SK-N-SH treated with all-trans-retinoic acid at 6 μM for 48 hours (cell line): ENCODE measurements at regions not wholly inside any gene's neighbourhood (a gene's known extent, or its start where the extent isn't known, plus 50 kb on each side); places are given as distances from the start of the nearest gene placed in this dataset.

Experiments
- ATAC-seq: fragments of 200-7000 bp; cut with Tn5 transposase; 3 replicates; pipeline ENCODE4 v1.9.1; 2020; ENCODE audit warnings: mild to moderate bottlenecking, moderate library complexity
- ARNTL ChIP-seq: fragments of 450-650 bp; formaldehyde crosslinking; IDR thresholded peaks from 2 replicates; pipeline ENCODE4 v1.5.0; 2020; ENCODE audit warnings: low read depth, mild to moderate bottlenecking, moderate library complexity, borderline replicate concordance
- BACH2 ChIP-seq: fragments of 250-450 bp; sonication (Bioruptor Pico); IDR thresholded peaks from 2 replicates; pipeline ENCODE4 v1.9.0; 2021; ENCODE audit warnings: mild to moderate bottlenecking, borderline replicate concordance
- CSDC2 ChIP-seq: fragments of 250-450 bp; sonication (Bioruptor Pico); IDR thresholded peaks from 2 replicates; pipeline ENCODE4 v1.5.0; 2020; ENCODE audit warnings: mild to moderate bottlenecking, moderate library complexity
- ESRRG ChIP-seq: fragments of 250-450 bp; sonication (Bioruptor Pico); IDR thresholded peaks from 2 replicates; pipeline ENCODE4 v1.6.1; 2021; ENCODE audit warnings: mild to moderate bottlenecking
- ISL1 ChIP-seq: fragments of 250-450 bp; sonication (Bioruptor Pico); IDR thresholded peaks from 2 replicates; pipeline ENCODE4 v2.1.2; 2022; ENCODE audit warnings: mild to moderate bottlenecking, moderate library complexity
- OSR1 ChIP-seq: fragments of 250-450 bp; sonication (Bioruptor Pico); IDR thresholded peaks from 2 replicates; pipeline ENCODE4 v1.8.0; 2022; ENCODE audit warnings: moderate library complexity, mild to moderate bottlenecking, inconsistent platforms
- PPARA ChIP-seq: fragments of 250-450 bp; sonication (Bioruptor Pico); IDR thresholded peaks from 2 replicates; pipeline ENCODE4 v1.5.0; 2020; ENCODE audit warnings: mild to moderate bottlenecking, borderline replicate concordance
- RARB ChIP-seq: fragments of 250-450 bp; sonication (Bioruptor Pico); IDR thresholded peaks from 2 replicates; pipeline ENCODE4 v1.8.0; 2021; ENCODE audit warnings: mild to moderate bottlenecking, moderate library complexity
- SNAI2 ChIP-seq: fragments of 250-450 bp; sonication (Bioruptor Pico); IDR thresholded peaks from 2 replicates; pipeline ENCODE4 v1.5.0; 2020; ENCODE audit warnings: mild to moderate bottlenecking, moderate library complexity
- TOX ChIP-seq: fragments of 250-450 bp; sonication (Bioruptor Pico); IDR thresholded peaks from 2 replicates; pipeline ENCODE4 v1.8.0; 2021; ENCODE audit warnings: mild to moderate bottlenecking, moderate library complexity, borderline replicate concordance
- ZC3H10 ChIP-seq: fragments of 250-450 bp; sonication (Bioruptor Pico); IDR thresholded peaks from 2 replicates; pipeline ENCODE4 v1.5.1; 2021; ENCODE audit warnings: mild to moderate bottlenecking, moderate library complexity
- ZFP3 ChIP-seq: fragments of 250-450 bp; sonication (Bioruptor Pico); IDR thresholded peaks from 2 replicates; pipeline ENCODE4 v1.5.0; 2020; ENCODE audit warnings: mild to moderate bottlenecking, moderate library complexity
- ZFP30 ChIP-seq: fragments of 450-650 bp; formaldehyde crosslinking; IDR thresholded peaks from 2 replicates; pipeline ENCODE4 v1.5.0; 2022; ENCODE audit warnings: mild to moderate bottlenecking, moderate library complexity
- ZNF565 ChIP-seq: fragments of 450-650 bp; formaldehyde crosslinking; conservative IDR thresholded peaks from 2 replicates; pipeline ENCODE4 v1.5.0; 2020; ENCODE audit warnings: low read depth, mild to moderate bottlenecking, moderate library complexity
- ZNF70 ChIP-seq: fragments of 450-650 bp; formaldehyde crosslinking; IDR thresholded peaks from 2 replicates; pipeline ENCODE4 v1.5.0; 2020; ENCODE audit warnings: mild to moderate bottlenecking, moderate library complexity
- ZNF8 ChIP-seq: fragments of 450-650 bp; formaldehyde crosslinking; IDR thresholded peaks from 2 replicates; pipeline ENCODE4 v1.5.0; 2020; ENCODE audit warnings: mild to moderate bottlenecking, moderate library complexity
- TF ChIP-seq, protein P1 (sequence below): fragments of 250-450 bp; sonication (Bioruptor Pico); IDR thresholded peaks from 2 replicates; pipeline ENCODE4 v1.5.0; 2020; ENCODE audit warnings: mild to moderate bottlenecking, moderate library complexity
- TF ChIP-seq, protein P2 (sequence below): fragments of 250-450 bp; sonication (Bioruptor Pico); IDR thresholded peaks from 2 replicates; pipeline ENCODE4 v1.5.1; 2021; ENCODE audit warnings: mild to moderate bottlenecking, moderate library complexity
- TF ChIP-seq, protein P3 (sequence below): fragments of 250-450 bp; sonication (Bioruptor Pico); IDR thresholded peaks from 2 replicates; pipeline ENCODE4 v1.5.1; 2020; ENCODE audit warnings: low read depth, mild to moderate bottlenecking, moderate library complexity
- TF ChIP-seq, protein P4 (sequence below): fragments of 250-450 bp; sonication (Bioruptor Pico); IDR thresholded peaks from 2 replicates; pipeline ENCODE4 v1.8.0; 2020; ENCODE audit warnings: mild to moderate bottlenecking, moderate library complexity, borderline replicate concordance
- TF ChIP-seq, protein P5 (sequence below): fragments of 250-450 bp; sonication (Bioruptor Pico); IDR thresholded peaks from 2 replicates; pipeline ENCODE4 v1.8.0; 2021; ENCODE audit warnings: low read depth, mild to moderate bottlenecking, moderate library complexity, borderline replicate concordance

DNA sequence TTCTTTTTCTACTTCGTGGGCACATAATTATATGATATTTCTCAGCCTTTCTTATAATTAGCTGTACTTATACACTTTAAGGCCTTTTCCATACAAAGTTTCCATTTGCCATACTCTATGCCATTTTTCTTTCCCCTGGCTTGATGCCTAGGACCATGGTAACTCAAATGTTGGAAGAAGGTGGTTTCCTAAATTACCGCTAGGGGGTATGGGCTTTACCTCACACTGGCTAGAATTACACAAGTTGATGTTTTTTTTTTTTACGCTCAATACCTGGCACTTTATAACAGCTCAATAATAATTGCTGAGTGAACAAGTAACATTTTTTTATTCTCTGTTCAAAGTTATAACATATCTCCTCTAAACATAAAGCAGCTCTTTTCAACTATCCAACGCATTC lies 306.8 kb upstream of the LRFN5 start (continued):
- TF ChIP-seq ZNF70 (CRISPR knock-in tag) (no peak), TOX (CRISPR knock-in tag) (no peak)

DNA sequence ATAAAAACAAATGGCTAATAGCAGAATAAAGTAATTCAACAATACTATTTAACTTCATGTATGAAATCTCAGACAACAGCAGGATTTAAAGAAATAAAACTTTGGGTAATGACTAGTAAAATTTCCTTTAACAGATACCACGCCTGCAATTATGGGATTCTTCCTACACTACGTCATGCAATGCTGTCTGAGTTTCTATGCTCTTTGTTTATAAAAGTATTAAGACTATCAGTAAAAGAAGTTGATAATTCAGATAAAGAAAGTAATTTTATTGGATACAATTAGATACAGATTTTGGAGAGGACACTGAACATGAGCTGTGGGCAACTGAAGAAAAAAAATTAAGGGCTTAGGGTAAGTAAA lies 308.4 kb upstream of the LRFN5 start:
- TF ChIP-seq ISL1 (CRISPR knock-in tag) = peak; percentile 21; the same call in 1 of the 2 replicates
- TF ChIP-seq SNAI2 = no peak
- ATAC-seq = no peak

DNA sequence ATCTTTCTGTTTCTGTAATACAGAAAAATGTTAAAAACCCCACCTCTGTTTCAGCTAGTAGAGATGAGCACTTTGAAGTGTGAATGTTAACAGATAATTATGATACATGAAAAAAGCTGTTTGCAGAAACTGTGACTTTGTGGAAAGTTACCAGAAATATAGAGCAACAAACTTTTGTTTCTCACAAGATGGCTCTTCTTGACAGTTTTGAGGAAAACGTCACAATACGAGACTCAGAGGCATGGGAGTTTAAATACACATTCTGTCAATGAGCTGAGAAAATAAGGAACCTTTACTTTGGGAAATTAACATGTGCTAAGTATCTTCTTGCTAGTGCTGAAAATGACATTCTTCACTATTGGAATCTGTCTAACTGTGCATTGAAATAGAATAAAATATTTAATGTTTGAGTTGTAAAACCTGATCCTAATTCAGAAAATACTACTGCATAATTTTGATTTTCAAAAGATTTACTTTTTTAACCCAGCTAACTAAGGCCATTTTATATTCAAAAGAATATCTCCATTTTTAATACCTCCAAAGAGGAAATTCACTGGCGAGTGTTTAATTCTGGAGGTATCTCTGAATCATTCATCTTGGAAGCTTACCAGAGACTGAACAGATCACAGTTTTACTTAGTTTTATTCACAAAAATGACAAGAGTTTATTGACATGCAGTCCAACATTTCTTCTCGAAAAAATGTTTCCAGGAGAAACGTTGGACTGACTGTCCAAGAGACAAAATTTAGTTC lies 308.9 kb upstream of the LRFN5 start:
- no peak for ATAC-seq
- no peak for TF ChIP-seq ISL1 (CRISPR knock-in tag)
- TF ChIP-seq ZFP3 (CRISPR knock-in tag) = no peak
- TF ChIP-seq SNAI2 = no peak
- TF ChIP-seq TOX (CRISPR knock-in tag) = no peak
- no peak for TF ChIP-seq ZC3H10 (CRISPR knock-in tag)
- no peak for TF ChIP-seq CSDC2 (CRISPR knock-in tag)
- TF ChIP-seq ARNTL (CRISPR knock-in tag) = no peak
- no peak for TF ChIP-seq PPARA
- no peak for TF ChIP-seq RARB (CRISPR knock-in tag)
- TF ChIP-seq BACH2 (CRISPR knock-in tag) = no peak
- TF ChIP-seq, protein P1, sequence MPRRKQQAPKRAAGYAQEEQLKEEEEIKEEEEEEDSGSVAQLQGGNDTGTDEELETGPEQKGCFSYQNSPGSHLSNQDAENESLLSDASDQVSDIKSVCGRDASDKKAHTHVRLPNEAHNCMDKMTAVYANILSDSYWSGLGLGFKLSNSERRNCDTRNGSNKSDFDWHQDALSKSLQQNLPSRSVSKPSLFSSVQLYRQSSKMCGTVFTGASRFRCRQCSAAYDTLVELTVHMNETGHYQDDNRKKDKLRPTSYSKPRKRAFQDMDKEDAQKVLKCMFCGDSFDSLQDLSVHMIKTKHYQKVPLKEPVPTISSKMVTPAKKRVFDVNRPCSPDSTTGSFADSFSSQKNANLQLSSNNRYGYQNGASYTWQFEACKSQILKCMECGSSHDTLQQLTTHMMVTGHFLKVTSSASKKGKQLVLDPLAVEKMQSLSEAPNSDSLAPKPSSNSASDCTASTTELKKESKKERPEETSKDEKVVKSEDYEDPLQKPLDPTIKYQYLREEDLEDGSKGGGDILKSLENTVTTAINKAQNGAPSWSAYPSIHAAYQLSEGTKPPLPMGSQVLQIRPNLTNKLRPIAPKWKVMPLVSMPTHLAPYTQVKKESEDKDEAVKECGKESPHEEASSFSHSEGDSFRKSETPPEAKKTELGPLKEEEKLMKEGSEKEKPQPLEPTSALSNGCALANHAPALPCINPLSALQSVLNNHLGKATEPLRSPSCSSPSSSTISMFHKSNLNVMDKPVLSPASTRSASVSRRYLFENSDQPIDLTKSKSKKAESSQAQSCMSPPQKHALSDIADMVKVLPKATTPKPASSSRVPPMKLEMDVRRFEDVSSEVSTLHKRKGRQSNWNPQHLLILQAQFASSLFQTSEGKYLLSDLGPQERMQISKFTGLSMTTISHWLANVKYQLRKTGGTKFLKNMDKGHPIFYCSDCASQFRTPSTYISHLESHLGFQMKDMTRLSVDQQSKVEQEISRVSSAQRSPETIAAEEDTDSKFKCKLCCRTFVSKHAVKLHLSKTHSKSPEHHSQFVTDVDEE (CRISPR knock-in tag) = no peak
- TF ChIP-seq, protein P2, sequence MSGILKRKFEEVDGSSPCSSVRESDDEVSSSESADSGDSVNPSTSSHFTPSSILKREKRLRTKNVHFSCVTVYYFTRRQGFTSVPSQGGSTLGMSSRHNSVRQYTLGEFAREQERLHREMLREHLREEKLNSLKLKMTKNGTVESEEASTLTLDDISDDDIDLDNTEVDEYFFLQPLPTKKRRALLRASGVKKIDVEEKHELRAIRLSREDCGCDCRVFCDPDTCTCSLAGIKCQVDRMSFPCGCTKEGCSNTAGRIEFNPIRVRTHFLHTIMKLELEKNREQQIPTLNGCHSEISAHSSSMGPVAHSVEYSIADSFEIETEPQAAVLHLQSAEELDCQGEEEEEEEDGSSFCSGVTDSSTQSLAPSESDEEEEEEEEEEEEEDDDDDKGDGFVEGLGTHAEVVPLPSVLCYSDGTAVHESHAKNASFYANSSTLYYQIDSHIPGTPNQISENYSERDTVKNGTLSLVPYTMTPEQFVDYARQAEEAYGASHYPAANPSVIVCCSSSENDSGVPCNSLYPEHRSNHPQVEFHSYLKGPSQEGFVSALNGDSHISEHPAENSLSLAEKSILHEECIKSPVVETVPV (CRISPR knock-in tag) = no peak
- TF ChIP-seq ZFP30 (CRISPR knock-in tag) = no peak
- no peak for TF ChIP-seq ZNF565 (CRISPR knock-in tag)
- no peak for TF ChIP-seq ZNF8 (CRISPR knock-in tag)
- no peak for TF ChIP-seq ESRRG

DNA sequence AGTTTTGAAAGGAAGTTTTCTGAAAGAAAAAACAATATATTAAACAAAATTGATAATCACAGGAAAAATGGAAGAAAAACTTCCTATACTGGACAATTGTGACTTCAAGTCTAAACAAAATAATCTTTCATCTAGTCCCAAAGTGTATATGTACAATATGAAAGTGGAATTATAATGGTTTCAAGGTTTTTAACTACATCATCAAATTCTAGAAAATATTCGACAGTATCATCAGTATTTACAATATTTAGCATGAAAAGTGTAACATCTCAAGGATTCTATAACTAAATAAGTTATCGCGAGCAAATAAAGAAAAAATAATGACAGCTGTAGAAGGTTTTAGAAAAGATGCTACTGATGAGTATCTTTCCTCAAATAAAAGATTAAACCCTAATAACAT lies 310.9 kb upstream of the LRFN5 start:
- no peak for ATAC-seq
- TF ChIP-seq OSR1 (no peak), ZFP30 (CRISPR knock-in tag) (no peak), CSDC2 (CRISPR knock-in tag) (no peak), RARB (CRISPR knock-in tag) (no peak)
- TF ChIP-seq, protein P2 (CRISPR knock-in tag) = no peak
- TF ChIP-seq, protein P3, sequence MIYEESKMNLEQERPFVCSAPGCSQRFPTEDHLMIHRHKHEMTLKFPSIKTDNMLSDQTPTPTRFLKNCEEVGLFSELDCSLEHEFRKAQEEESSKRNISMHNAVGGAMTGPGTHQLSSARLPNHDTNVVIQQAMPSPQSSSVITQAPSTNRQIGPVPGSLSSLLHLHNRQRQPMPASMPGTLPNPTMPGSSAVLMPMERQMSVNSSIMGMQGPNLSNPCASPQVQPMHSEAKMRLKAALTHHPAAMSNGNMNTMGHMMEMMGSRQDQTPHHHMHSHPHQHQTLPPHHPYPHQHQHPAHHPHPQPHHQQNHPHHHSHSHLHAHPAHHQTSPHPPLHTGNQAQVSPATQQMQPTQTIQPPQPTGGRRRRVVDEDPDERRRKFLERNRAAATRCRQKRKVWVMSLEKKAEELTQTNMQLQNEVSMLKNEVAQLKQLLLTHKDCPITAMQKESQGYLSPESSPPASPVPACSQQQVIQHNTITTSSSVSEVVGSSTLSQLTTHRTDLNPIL (CRISPR knock-in tag) = no peak
- TF ChIP-seq, protein P1 (CRISPR knock-in tag) = no peak
- TF ChIP-seq, protein P4, sequence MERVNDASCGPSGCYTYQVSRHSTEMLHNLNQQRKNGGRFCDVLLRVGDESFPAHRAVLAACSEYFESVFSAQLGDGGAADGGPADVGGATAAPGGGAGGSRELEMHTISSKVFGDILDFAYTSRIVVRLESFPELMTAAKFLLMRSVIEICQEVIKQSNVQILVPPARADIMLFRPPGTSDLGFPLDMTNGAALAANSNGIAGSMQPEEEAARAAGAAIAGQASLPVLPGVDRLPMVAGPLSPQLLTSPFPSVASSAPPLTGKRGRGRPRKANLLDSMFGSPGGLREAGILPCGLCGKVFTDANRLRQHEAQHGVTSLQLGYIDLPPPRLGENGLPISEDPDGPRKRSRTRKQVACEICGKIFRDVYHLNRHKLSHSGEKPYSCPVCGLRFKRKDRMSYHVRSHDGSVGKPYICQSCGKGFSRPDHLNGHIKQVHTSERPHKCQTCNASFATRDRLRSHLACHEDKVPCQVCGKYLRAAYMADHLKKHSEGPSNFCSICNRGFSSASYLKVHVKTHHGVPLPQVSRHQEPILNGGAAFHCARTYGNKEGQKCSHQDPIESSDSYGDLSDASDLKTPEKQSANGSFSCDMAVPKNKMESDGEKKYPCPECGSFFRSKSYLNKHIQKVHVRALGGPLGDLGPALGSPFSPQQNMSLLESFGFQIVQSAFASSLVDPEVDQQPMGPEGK (CRISPR knock-in tag) = no peak
- TF ChIP-seq, protein P5, sequence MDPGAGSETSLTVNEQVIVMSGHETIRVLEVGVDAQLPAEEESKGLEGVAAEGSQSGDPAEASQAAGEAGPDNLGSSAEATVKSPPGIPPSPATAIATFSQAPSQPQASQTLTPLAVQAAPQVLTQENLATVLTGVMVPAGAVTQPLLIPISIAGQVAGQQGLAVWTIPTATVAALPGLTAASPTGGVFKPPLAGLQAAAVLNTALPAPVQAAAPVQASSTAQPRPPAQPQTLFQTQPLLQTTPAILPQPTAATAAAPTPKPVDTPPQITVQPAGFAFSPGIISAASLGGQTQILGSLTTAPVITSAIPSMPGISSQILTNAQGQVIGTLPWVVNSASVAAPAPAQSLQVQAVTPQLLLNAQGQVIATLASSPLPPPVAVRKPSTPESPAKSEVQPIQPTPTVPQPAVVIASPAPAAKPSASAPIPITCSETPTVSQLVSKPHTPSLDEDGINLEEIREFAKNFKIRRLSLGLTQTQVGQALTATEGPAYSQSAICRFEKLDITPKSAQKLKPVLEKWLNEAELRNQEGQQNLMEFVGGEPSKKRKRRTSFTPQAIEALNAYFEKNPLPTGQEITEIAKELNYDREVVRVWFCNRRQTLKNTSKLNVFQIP (CRISPR knock-in tag) = no peak
